ENCODE measurements at regions not wholly inside any gene's neighbourhood (a gene's known extent, or its start where the extent isn't known, plus 50 kb on each side); places are given as distances from the start of the nearest gene placed in this dataset.

GRCh38 chr12:94779485-94779884 lies 129.1 kb upstream of the TMCC3 start:
- no peaks in the 10 kb centered on the region for H3K4me1 ChIP-seq (ENCODE audit: control insufficient read depth in 1 of 2, insufficient read depth in 2 of 2, low read length in 2 of 2)
- Mint-ChIP-seq H3K4me3 (no peak overlapping the region), H3K36me3 (no peaks in the 10 kb centered on the region), H3K27ac (no peak overlapping the region), H3K9me3 (peaks cover 0 to 5% (median 0%) of the 10 kb centered on the region in 7 donors), H3K4me1 (peaks cover 4% of the 10 kb centered on the region), H3K27me3 (ENCODE audit: low read depth in 3 of 3) (peaks cover 0 to 4% (median 2%) of the 10 kb centered on the region in 3 donors)
- no peaks in the 10 kb centered on the region for H4K20me1 ChIP-seq (ENCODE audit: insufficient read depth, low read length)
- WGBS (ENCODE audit: insufficient coverage), result 83% methylated on average over 4 of the region's 6 CpGs
- intact Hi-C loops (cut with micrococcal nuclease), result no loop called here
- no peaks in the 10 kb centered on the region for H3K79me2 ChIP-seq (ENCODE audit: insufficient read depth, low read length)
- TF ChIP-seq CTCF (IDR thresholded peaks at IDR 0.05), result no peak
- H3K9ac ChIP-seq (ENCODE audit: insufficient read depth, low read length, poor library complexity, severe bottlenecking), result no peak overlapping the region
- H3K4me2 ChIP-seq (replicated peaks; ENCODE audit: extremely low read depth, low read length, poor library complexity, severe bottlenecking), result no peak overlapping the region
- H3K27ac ChIP-seq (ENCODE audit: low read depth in 1 of 2, low read length in 2 of 2), result no peak overlapping the region
- H2AFZ ChIP-seq (ENCODE audit: insufficient read depth, low read depth, low read length, poor library complexity, severe bottlenecking), result no peak overlapping the region
- no peak overlapping the region for H3K4me3 ChIP-seq (replicated peaks in 1 of 3; ENCODE audit: low read depth in 2 of 3, low read length in 3 of 3)
- no peak for DNase-seq
- peaks cover 0 to 2% of the 10 kb centered on the region in 2 donors for H3K27me3 ChIP-seq (ENCODE audit: control insufficient read depth in 2 of 2, insufficient read depth in 2 of 2, low read length in 2 of 2)
- H3K9me3 ChIP-seq (replicated peaks in 1 of 2; ENCODE audit: control insufficient read depth in 1 of 2, insufficient read depth in 1 of 2, low read length in 2 of 2), result no peaks in the 10 kb centered on the region
- no peaks in the 10 kb centered on the region for H3K36me3 ChIP-seq (replicated peaks in 1 of 2; ENCODE audit: control insufficient read depth in 1 of 2, insufficient read depth in 2 of 2, low read length in 2 of 2)

- DNase-seq, result no peak
- intact Hi-C loops (cut with micrococcal nuclease), result no loop called here
- Mint-ChIP-seq H3K27me3 (ENCODE audit: low read depth in 3 of 3) (peaks cover 2 to 4% (median 2%) of the 10 kb centered on the region in 3 donors), H3K4me3 (no peak overlapping the region), H3K36me3 (no peaks in the 10 kb centered on the region), H3K4me1 (peaks cover 4% of the 10 kb centered on the region), H3K27ac (peak overlapping the region in 1 of 7 donors; percentile 65), H3K9me3 (peaks cover 0 to 7% (median 0%) of the 10 kb centered on the region in 7 donors)
- Histone ChIP-seq H2AFZ (ENCODE audit: insufficient read depth, low read depth, low read length, poor library complexity, severe bottlenecking) (no peak overlapping the region), H3K79me2 (ENCODE audit: insufficient read depth, low read length) (no peaks in the 10 kb centered on the region), H3K27me3 (ENCODE audit: control insufficient read depth in 2 of 2, insufficient read depth in 2 of 2, low read length in 2 of 2) (peaks cover 0 to 2% of the 10 kb centered on the region in 2 donors), H3K4me3 (replicated peaks in 1 of 3; ENCODE audit: low read depth in 2 of 3, low read length in 3 of 3) (no peak overlapping the region), H3K36me3 (replicated peaks in 1 of 2; ENCODE audit: control insufficient read depth in 1 of 2, insufficient read depth in 2 of 2, low read length in 2 of 2) (no peaks in the 10 kb centered on the region), H3K9me3 (replicated peaks in 1 of 2; ENCODE audit: control insufficient read depth in 1 of 2, insufficient read depth in 1 of 2, low read length in 2 of 2) (no peaks in the 10 kb centered on the region), H3K4me1 (ENCODE audit: control insufficient read depth in 1 of 2, insufficient read depth in 2 of 2, low read length in 2 of 2) (no peaks in the 10 kb centered on the region), H4K20me1 (ENCODE audit: insufficient read depth, low read length) (no peaks in the 10 kb centered on the region), H3K9ac (ENCODE audit: insufficient read depth, low read length, poor library complexity, severe bottlenecking) (no peak overlapping the region), H3K4me2 (replicated peaks; ENCODE audit: extremely low read depth, low read length, poor library complexity, severe bottlenecking) (no peak overlapping the region), H3K27ac (ENCODE audit: low read depth in 1 of 2, low read length in 2 of 2) (no peak overlapping the region)
- TF ChIP-seq CTCF (IDR thresholded peaks at IDR 0.05), result no peak
- 21% methylated on average over 3 of the region's 5 CpGs for WGBS (ENCODE audit: insufficient coverage)
Observed at GRCh38 chr12:94777936-94778335, 127.6 kb upstream of the TMCC3 start.

Data from CD14-positive monocyte (primary cell).